ENCODE measurements at regions not wholly inside any gene's neighbourhood (a gene's known extent, or its start where the extent isn't known, plus 50 kb on each side); places are given as distances from the start of the nearest gene placed in this dataset.

- H3K9me3 ChIP-seq (ENCODE audit: control insufficient read depth, low read length) = no peaks in the 10 kb centered on the region
- H3K36me3 ChIP-seq (ENCODE audit: control insufficient read depth in 1 of 2, insufficient read depth in 2 of 2, low read length in 1 of 2) = no peaks in the 10 kb centered on the region
- no peaks in the 10 kb centered on the region for H3K4me1 ChIP-seq (ENCODE audit: control insufficient read depth in 1 of 2, insufficient read depth in 2 of 2, low read length in 2 of 2)
- H3K27me3 ChIP-seq (ENCODE audit: control insufficient read depth in 1 of 2, insufficient read depth in 2 of 2, low read length in 1 of 2) = no peaks in the 10 kb centered on the region
- WGBS, 2 donors = 87 to 97% methylated on average over 2 to 4 of the region's 4 CpGs
- no peak for ATAC-seq (ENCODE audit: low FRiP score)
- intact Hi-C loops (cut with DNase I) = no loop called here
- H3K4me3 ChIP-seq (ENCODE audit: low read length in 2 of 2) = no peak overlapping the region
- DNase-seq = no peak
- H3K27ac ChIP-seq (ENCODE audit: low read depth in 1 of 2, low read length in 2 of 2) = no peak overlapping the region
Observed at GRCh38 chr13:56869671-56870070, 271.0 kb upstream of the PRR20A start.

DNA sequence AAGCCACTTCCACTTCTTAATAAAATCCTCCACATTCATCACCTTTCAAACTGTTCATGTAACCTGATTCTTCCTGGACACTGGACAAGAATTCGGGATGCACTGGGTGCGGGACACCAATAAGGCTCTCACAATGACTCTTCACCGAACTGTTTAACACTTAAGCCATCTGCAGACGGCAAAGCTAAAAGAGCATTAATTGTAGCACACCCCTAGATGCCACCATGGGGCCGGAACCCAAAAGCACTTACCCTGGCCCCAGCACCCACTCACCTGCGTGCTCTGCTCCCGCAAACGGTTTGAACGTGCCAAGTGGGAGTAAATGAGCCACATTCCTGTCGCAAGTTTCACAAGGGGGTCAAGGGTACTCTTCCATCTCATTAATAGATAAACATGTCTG, 254.3 kb upstream of the PRR20A start:
- H3K4me3 ChIP-seq (ENCODE audit: low read length in 2 of 2) = no peak overlapping the region
- intact Hi-C loops (cut with DNase I) = no loop called here
- H3K9me3 ChIP-seq (ENCODE audit: control insufficient read depth, low read length) = peaks cover 3% of the 10 kb centered on the region
- 87 to 94% methylated on average over 10 of the region's 10 CpGs for WGBS, 2 donors
- H3K36me3 ChIP-seq (ENCODE audit: control insufficient read depth in 1 of 2, insufficient read depth in 2 of 2, low read length in 1 of 2) = no peaks in the 10 kb centered on the region
- no peaks in the 10 kb centered on the region for H3K4me1 ChIP-seq (ENCODE audit: control insufficient read depth in 1 of 2, insufficient read depth in 2 of 2, low read length in 2 of 2)
- H3K27ac ChIP-seq (ENCODE audit: low read depth in 1 of 2, low read length in 2 of 2) = no peak overlapping the region
- H3K27me3 ChIP-seq (ENCODE audit: control insufficient read depth in 1 of 2, insufficient read depth in 2 of 2, low read length in 1 of 2) = no peaks in the 10 kb centered on the region
- DNase-seq (no peak), ATAC-seq (ENCODE audit: low FRiP score) (no peak)

DNA sequence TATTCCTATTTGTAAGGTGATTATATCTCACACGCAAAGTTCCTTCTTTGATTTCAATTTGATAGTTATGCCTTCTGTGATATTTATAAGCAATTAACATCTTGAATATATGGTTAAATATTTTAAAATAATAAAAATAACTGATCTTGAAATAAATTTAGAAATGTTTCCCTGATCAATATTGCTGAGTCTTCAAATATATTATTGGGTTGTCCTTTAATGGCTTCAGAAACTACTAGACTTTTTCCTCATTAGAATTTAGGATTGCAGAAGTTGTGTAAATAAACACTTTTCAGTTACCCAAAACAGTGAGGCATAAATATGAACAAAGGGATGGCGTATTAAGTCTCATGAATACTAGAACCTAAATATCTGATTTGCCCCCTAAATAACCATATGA, 252.3 kb upstream of the PRR20A start:
- 97% methylated on average over 2 of the region's 2 CpGs for WGBS, 2 donors
- DNase-seq = no peak
- intact Hi-C loops (cut with DNase I) = no loop called here

GRCh38 chr13:56893843-56894242, 246.9 kb upstream of the PRR20A start:
- H3K9me3 ChIP-seq (ENCODE audit: control insufficient read depth, low read length) = no peaks in the 10 kb centered on the region
- no peak for DNase-seq
- intact Hi-C loops (cut with DNase I) = no loop called here
- H3K27ac ChIP-seq (ENCODE audit: low read depth in 1 of 2, low read length in 2 of 2) = no peak overlapping the region
- ATAC-seq (ENCODE audit: low FRiP score) = no peak
- H3K4me1 ChIP-seq (ENCODE audit: control insufficient read depth in 1 of 2, insufficient read depth in 2 of 2, low read length in 2 of 2) = no peaks in the 10 kb centered on the region
- 90 to 91% methylated on average over 3 of the region's 3 CpGs for WGBS, 2 donors
- H3K36me3 ChIP-seq (ENCODE audit: control insufficient read depth in 1 of 2, insufficient read depth in 2 of 2, low read length in 1 of 2) = no peaks in the 10 kb centered on the region
- H3K4me3 ChIP-seq (ENCODE audit: low read length in 2 of 2) = no peak overlapping the region
- no peaks in the 10 kb centered on the region for H3K27me3 ChIP-seq (ENCODE audit: control insufficient read depth in 1 of 2, insufficient read depth in 2 of 2, low read length in 1 of 2)

More for the DNA sequence above, 252.3 kb upstream of the PRR20A start:
- no peaks in the 10 kb centered on the region for H3K9me3 ChIP-seq (ENCODE audit: control insufficient read depth, low read length)
- no peaks in the 10 kb centered on the region for H3K4me1 ChIP-seq (ENCODE audit: control insufficient read depth in 1 of 2, insufficient read depth in 2 of 2, low read length in 2 of 2)
- ATAC-seq (ENCODE audit: low FRiP score) = no peak
- no peaks in the 10 kb centered on the region for H3K36me3 ChIP-seq (ENCODE audit: control insufficient read depth in 1 of 2, insufficient read depth in 2 of 2, low read length in 1 of 2)
- no peak overlapping the region for H3K27ac ChIP-seq (ENCODE audit: low read depth in 1 of 2, low read length in 2 of 2)
- no peak overlapping the region for H3K4me3 ChIP-seq (ENCODE audit: low read length in 2 of 2)
- no peaks in the 10 kb centered on the region for H3K27me3 ChIP-seq (ENCODE audit: control insufficient read depth in 1 of 2, insufficient read depth in 2 of 2, low read length in 1 of 2)

GRCh38 chr13:56900549-56901279, 240.0 kb upstream of the PRR20A start:
- Histone ChIP-seq H3K4me3 (ENCODE audit: low read length in 2 of 2) (no peak overlapping the region), H3K27me3 (ENCODE audit: control insufficient read depth in 1 of 2, insufficient read depth in 2 of 2, low read length in 1 of 2) (no peaks in the 10 kb centered on the region), H3K9me3 (ENCODE audit: control insufficient read depth, low read length) (no peaks in the 10 kb centered on the region), H3K36me3 (ENCODE audit: control insufficient read depth in 1 of 2, insufficient read depth in 2 of 2, low read length in 1 of 2) (no peaks in the 10 kb centered on the region), H3K4me1 (ENCODE audit: control insufficient read depth in 1 of 2, insufficient read depth in 2 of 2, low read length in 2 of 2) (no peaks in the 10 kb centered on the region), H3K27ac (ENCODE audit: low read depth in 1 of 2, low read length in 2 of 2) (no peak overlapping the region)
- intact Hi-C loops (cut with DNase I) = no loop called here
- DNase-seq (no peak), ATAC-seq (ENCODE audit: low FRiP score) (no peak)
- WGBS, 2 donors = 95% methylated on average over 25 to 30 of the region's 30 CpGs

DNA sequence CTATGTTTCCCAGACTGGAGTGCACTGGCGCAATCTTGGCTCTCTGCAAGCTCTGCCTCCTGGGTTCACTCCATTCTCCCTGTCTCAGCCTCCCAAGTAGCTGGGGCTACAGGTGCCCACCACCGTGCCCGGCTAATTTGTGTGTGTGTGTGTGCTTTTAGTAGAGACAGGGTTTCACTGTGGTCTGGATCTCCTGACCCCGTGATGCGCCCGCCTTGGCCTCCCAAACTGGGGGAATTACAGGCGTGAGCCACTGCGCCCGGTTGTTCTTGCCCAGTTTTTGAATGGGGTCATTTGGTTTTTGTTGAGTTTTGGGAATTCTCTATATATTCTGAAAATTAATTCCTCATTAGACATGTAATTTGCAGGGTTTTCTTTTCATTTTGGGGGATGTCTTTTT, 238.4 kb upstream of the PRR20A start:
- WGBS, 2 donors = 96 to 98% methylated on average over 9 of the region's 9 CpGs
- DNase-seq = no peak
- Histone ChIP-seq H3K4me3 (ENCODE audit: low read length in 2 of 2) (no peak overlapping the region), H3K27me3 (ENCODE audit: control insufficient read depth in 1 of 2, insufficient read depth in 2 of 2, low read length in 1 of 2) (no peaks in the 10 kb centered on the region), H3K9me3 (ENCODE audit: control insufficient read depth, low read length) (no peaks in the 10 kb centered on the region), H3K36me3 (ENCODE audit: control insufficient read depth in 1 of 2, insufficient read depth in 2 of 2, low read length in 1 of 2) (no peaks in the 10 kb centered on the region), H3K27ac (ENCODE audit: low read depth in 1 of 2, low read length in 2 of 2) (no peak overlapping the region), H3K4me1 (ENCODE audit: control insufficient read depth in 1 of 2, insufficient read depth in 2 of 2, low read length in 2 of 2) (no peaks in the 10 kb centered on the region)
- ATAC-seq (ENCODE audit: low FRiP score) = no peak
- intact Hi-C loops (cut with DNase I) = no loop called here

GRCh38 chr13:56903710-56904282, 236.9 kb upstream of the PRR20A start:
- WGBS, 2 donors = 75 to 86% methylated on average over 3 of the region's 3 CpGs
- ATAC-seq (ENCODE audit: low FRiP score) = no peak
- Histone ChIP-seq H3K9me3 (ENCODE audit: control insufficient read depth, low read length) (no peaks in the 10 kb centered on the region), H3K27ac (ENCODE audit: low read depth in 1 of 2, low read length in 2 of 2) (no peak overlapping the region), H3K27me3 (ENCODE audit: control insufficient read depth in 1 of 2, insufficient read depth in 2 of 2, low read length in 1 of 2) (no peaks in the 10 kb centered on the region), H3K36me3 (ENCODE audit: control insufficient read depth in 1 of 2, insufficient read depth in 2 of 2, low read length in 1 of 2) (no peaks in the 10 kb centered on the region), H3K4me3 (ENCODE audit: low read length in 2 of 2) (no peak overlapping the region), H3K4me1 (ENCODE audit: control insufficient read depth in 1 of 2, insufficient read depth in 2 of 2, low read length in 2 of 2) (no peaks in the 10 kb centered on the region)
- DNase-seq = no peak
- intact Hi-C loops (cut with DNase I) = no loop called here

DNA sequence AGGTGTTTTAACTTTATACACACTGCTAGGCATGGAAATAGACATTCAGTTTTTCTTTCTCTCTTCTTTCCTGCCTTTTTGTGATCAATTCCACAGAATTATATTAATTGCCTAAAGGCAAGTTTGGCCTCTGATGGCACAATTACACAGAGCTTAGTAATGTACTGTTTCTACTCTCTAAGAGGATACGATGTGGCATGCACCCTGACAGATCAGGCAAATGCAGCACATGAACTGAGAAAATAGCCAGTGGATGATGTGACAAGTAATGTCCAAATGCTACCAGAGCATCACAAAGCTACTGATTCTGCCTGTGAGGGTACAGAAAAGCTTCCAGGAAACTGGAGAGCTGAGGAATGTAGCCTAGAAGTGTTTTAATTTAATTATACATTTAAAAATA, 233.8 kb upstream of the PRR20A start:
- H3K4me1 ChIP-seq (ENCODE audit: control insufficient read depth in 1 of 2, insufficient read depth in 2 of 2, low read length in 2 of 2) = no peaks in the 10 kb centered on the region
- H3K36me3 ChIP-seq (ENCODE audit: control insufficient read depth in 1 of 2, insufficient read depth in 2 of 2, low read length in 1 of 2) = no peaks in the 10 kb centered on the region
- 59 to 66% methylated on average over 1 of the region's 1 CpG for WGBS, 2 donors
- no peak overlapping the region for H3K4me3 ChIP-seq (ENCODE audit: low read length in 2 of 2)
- H3K27ac ChIP-seq (ENCODE audit: low read depth in 1 of 2, low read length in 2 of 2) = no peak overlapping the region
- DNase-seq = no peak
- ATAC-seq (ENCODE audit: low FRiP score) = no peak
- no peaks in the 10 kb centered on the region for H3K9me3 ChIP-seq (ENCODE audit: control insufficient read depth, low read length)
- no peaks in the 10 kb centered on the region for H3K27me3 ChIP-seq (ENCODE audit: control insufficient read depth in 1 of 2, insufficient read depth in 2 of 2, low read length in 1 of 2)
- intact Hi-C loops (cut with DNase I) = no loop called here

- no peaks in the 10 kb centered on the region for H3K9me3 ChIP-seq (ENCODE audit: control insufficient read depth, low read length)
- H3K36me3 ChIP-seq (ENCODE audit: control insufficient read depth in 1 of 2, insufficient read depth in 2 of 2, low read length in 1 of 2) = no peaks in the 10 kb centered on the region
- no peaks in the 10 kb centered on the region for H3K4me1 ChIP-seq (ENCODE audit: control insufficient read depth in 1 of 2, insufficient read depth in 2 of 2, low read length in 2 of 2)
- WGBS, 2 donors = 19 to 30% methylated on average over 2 of the region's 2 CpGs
- H3K27me3 ChIP-seq (ENCODE audit: control insufficient read depth in 1 of 2, insufficient read depth in 2 of 2, low read length in 1 of 2) = no peaks in the 10 kb centered on the region
- H3K27ac ChIP-seq (ENCODE audit: low read depth in 1 of 2, low read length in 2 of 2) = no peak overlapping the region
- no peak for ATAC-seq (ENCODE audit: low FRiP score)
- no peak overlapping the region for H3K4me3 ChIP-seq (ENCODE audit: low read length in 2 of 2)
- intact Hi-C loops (cut with DNase I) = no loop called here
- no peak for DNase-seq
Observed at GRCh38 chr13:56907766-56908165, 233.0 kb upstream of the PRR20A start.

All from aorta (tissue), 5 donors.